ENCODE measurements at regions not wholly inside any gene's neighbourhood (a gene's known extent, or its start where the extent isn't known, plus 50 kb on each side); places are given as distances from the start of the nearest gene placed in this dataset.
A peak's percentile ranks its signal among the peaks of the same experiment; 100 is the strongest.

GRCh38 chr6:98039904-98040607 lies 757.0 kb upstream of the MMS22L start:
- Histone ChIP-seq H3K4me1 (ENCODE audit: control insufficient read depth in 1 of 2, insufficient read depth in 2 of 2, low read length in 2 of 2) (no peaks in the 10 kb centered on the region), H3K79me2 (ENCODE audit: insufficient read depth, low read length) (no peaks in the 10 kb centered on the region), H3K4me2 (ENCODE audit: low read length) (no peak overlapping the region), H4K20me1 (ENCODE audit: insufficient read depth) (no peaks in the 10 kb centered on the region), H3K27me3 (ENCODE audit: insufficient read depth, low read length) (peaks cover 42% of the 10 kb centered on the region), H2AFZ (ENCODE audit: low read depth, low read length, poor library complexity, severe bottlenecking) (no peak overlapping the region), H3K36me3 (ENCODE audit: control insufficient read depth in 1 of 2, insufficient read depth in 2 of 2, low read length in 2 of 2) (no peaks in the 10 kb centered on the region), H3K27ac (ENCODE audit: low read depth, low read length) (no peak overlapping the region), H3K9ac (ENCODE audit: low read length) (no peak overlapping the region), H3K9me3 (ENCODE audit: control insufficient read depth in 1 of 2, insufficient read depth in 1 of 2, low read depth in 1 of 2, low read length in 2 of 2) (no peaks in the 10 kb centered on the region), H3K4me3 (replicated peaks in 1 of 2; ENCODE audit: low read depth in 1 of 2, low read length in 2 of 2) (no peak overlapping the region), H3K9me2 (ENCODE audit: insufficient read depth) (no peaks in the 10 kb centered on the region)
- ChIA-PET RAD21 (ENCODE audit: low non-redundant PET in 1 of 2, low total read pairs in 2 of 2, uncharacterized antibody in 2 of 2, unreplicated experiment in 2 of 2) (no interaction called here), CTCF (no interaction called here), POLR2A (no interaction called here)
- TF ChIP-seq YY1 (IDR thresholded peaks at IDR 0.05; ENCODE audit: extremely low read depth, insufficient replicate concordance, low read depth, low read length) = no peak
- TF ChIP-seq ZNF274 (IDR thresholded peaks at IDR 0.05; ENCODE audit: low read depth, low read length) = no peak
- no peak for TF ChIP-seq ZBTB33 (IDR thresholded peaks at IDR 0.05; ENCODE audit: extremely low read depth, insufficient replicate concordance, low read length)
- TF ChIP-seq CTCF (IDR thresholded peaks at IDR 0.05 in 2 of 3, conservative IDR thresholded peaks at IDR 0.05 in 1 of 3; ENCODE audit: borderline replicate concordance in 1 of 3, insufficient read depth in 1 of 3, low read depth in 2 of 3, low read length in 2 of 3) = peak in 1 of 3 experiments; percentile 45; a peak in 2 of 6 replicates
- TF ChIP-seq RAD21 (IDR thresholded peaks at IDR 0.05; ENCODE audit: low read depth) = peak; percentile 49
- TF ChIP-seq EGR1 (IDR thresholded peaks at IDR 0.05; ENCODE audit: low read depth) = no peak
- no peak for TF ChIP-seq MAX (IDR thresholded peaks at IDR 0.05)
- no peak for TF ChIP-seq EZH2phosphoT487 (IDR thresholded peaks at IDR 0.05; ENCODE audit: borderline replicate concordance)
- no TSS peak for BruUV-seq (replicated peaks)
- DNase-seq (ENCODE audit: low read depth, low spot score) = no peak
- no peak for ATAC-seq
- intact Hi-C loops (cut with micrococcal nuclease) = loop anchor here (2.0 to 10.0 kb wide), 3 partner anchors 333 to 975 kb away; no protein-coding TSS in a partner anchor

Measured in HCT116 (cell line).